Mammary epithelial cell (primary cell): ENCODE measurements at regions not wholly inside any gene's neighbourhood (a gene's known extent, or its start where the extent isn't known, plus 50 kb on each side); places are given as distances from the start of the nearest gene placed in this dataset.

Experiments
- EZH2 ChIP-seq: IDR thresholded peaks from 2 replicates; pipeline ENCODE4 v1.6.1; 2012; ENCODE audit warnings: low read length, inconsistent platforms, borderline replicate concordance
- TF ChIP-seq, protein P1 (sequence below), 2 donors: IDR thresholded peaks in 1 of 2; conservative IDR thresholded peaks in 1 of 2; 2 replicates each; pipeline ENCODE4 v1.5.1; 2011 to 2012; ENCODE audit warnings: inconsistent platforms in 2 of 2, low read length in 2 of 2, mild to moderate bottlenecking in 2 of 2, control low read depth in 1 of 2, low read depth in 1 of 2; ENCODE audit not compliant: insufficient read depth in 1 of 2; ENCODE audit errors: extremely low read depth in 1 of 2

DNA sequence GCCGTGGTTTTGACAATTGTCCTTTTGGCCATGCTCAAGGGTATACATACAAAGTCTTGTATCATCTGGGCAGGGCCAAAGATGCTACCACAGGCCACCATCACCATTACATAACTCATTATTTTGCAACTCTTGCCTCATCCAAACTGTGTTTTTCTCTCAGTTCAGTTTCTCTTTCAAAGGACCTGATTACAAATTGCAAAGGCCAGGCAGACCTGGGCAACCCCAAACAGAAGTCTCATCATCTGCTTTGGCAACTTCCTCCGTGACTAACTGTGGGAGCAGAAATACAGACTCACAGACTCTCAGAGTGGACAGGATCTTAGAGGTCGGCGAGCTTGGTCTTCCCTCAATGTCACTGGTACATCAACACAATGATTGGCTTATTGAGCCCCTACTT is 117.8 kb upstream of the NEDD9 start:
- TF ChIP-seq, protein P1, sequence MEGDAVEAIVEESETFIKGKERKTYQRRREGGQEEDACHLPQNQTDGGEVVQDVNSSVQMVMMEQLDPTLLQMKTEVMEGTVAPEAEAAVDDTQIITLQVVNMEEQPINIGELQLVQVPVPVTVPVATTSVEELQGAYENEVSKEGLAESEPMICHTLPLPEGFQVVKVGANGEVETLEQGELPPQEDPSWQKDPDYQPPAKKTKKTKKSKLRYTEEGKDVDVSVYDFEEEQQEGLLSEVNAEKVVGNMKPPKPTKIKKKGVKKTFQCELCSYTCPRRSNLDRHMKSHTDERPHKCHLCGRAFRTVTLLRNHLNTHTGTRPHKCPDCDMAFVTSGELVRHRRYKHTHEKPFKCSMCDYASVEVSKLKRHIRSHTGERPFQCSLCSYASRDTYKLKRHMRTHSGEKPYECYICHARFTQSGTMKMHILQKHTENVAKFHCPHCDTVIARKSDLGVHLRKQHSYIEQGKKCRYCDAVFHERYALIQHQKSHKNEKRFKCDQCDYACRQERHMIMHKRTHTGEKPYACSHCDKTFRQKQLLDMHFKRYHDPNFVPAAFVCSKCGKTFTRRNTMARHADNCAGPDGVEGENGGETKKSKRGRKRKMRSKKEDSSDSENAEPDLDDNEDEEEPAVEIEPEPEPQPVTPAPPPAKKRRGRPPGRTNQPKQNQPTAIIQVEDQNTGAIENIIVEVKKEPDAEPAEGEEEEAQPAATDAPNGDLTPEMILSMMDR (conservative IDR thresholded peaks at IDR 0.05 in 1 of 2, IDR thresholded peaks at IDR 0.05 in 1 of 2; ENCODE audit: extremely low read depth in 1 of 2, insufficient read depth in 1 of 2, low read depth in 1 of 2, low read length in 2 of 2) = no peak
- TF ChIP-seq EZH2 = no peak
